GM12892 (cell line): ENCODE measurements at regions not wholly inside any gene's neighbourhood (a gene's known extent, or its start where the extent isn't known, plus 50 kb on each side); places are given as distances from the start of the nearest gene placed in this dataset.
A peak's percentile ranks its signal among the peaks of the same experiment; 100 is the strongest.

Experiments
- DNase-seq: peaks from one replicate; pipeline ENCODE4 v3.0.0; 2011; ENCODE audit not compliant: insufficient read length
- FAIRE-seq: peaks from 2 replicates; lab custom pipeline; 2011; peaks lifted over from hg19 to GRCh38; lab: Jason Lieb, UNC
- POLR2A ChIP-seq: IDR thresholded peaks from 2 replicates; pipeline ENCODE4 v1.6.1; 2011; ENCODE audit warnings: low read depth, low read length, control low read depth
- POLR2AphosphoS5 ChIP-seq: IDR thresholded peaks from 2 replicates; pipeline ENCODE4 v1.6.1; 2011; ENCODE audit warnings: low read depth, low read length, control low read depth
- TAF1 ChIP-seq: IDR thresholded peaks from 2 replicates; pipeline ENCODE4 v1.6.1; 2011; ENCODE audit warnings: low read depth, mild to moderate bottlenecking, control low read depth, low read length, borderline replicate concordance

DNA sequence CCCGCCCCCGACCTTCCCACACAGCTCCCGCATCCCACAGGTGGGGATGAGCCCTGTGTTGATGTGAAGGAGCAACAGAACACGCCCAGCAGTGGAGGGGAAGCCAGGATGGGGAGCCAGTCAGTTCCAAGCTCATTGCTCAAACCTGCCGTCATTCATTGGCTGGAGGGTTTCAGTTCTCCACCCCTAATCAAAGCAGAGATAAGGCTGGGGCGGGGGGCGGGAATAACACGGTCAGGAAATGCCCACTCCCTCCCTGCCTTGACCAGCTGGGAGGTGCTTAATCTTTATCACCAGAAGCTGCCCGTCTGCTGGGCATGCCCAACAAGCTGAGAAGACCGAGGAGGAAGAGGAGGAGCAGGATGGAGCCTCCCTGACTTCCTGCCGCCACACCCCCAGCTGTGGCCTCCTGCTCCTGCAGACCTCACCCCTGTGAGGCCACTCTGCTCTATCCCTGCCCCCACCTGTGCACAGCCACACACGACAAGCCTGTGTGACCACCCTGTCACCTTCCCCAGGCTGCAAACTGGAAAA, 265.1 kb downstream of the ZEB1 start:
- no peak for TF ChIP-seq TAF1
- TF ChIP-seq POLR2AphosphoS5: no peak
- TF ChIP-seq POLR2A: no peak
- DNase-seq: no peak
- no peak for FAIRE-seq

DNA sequence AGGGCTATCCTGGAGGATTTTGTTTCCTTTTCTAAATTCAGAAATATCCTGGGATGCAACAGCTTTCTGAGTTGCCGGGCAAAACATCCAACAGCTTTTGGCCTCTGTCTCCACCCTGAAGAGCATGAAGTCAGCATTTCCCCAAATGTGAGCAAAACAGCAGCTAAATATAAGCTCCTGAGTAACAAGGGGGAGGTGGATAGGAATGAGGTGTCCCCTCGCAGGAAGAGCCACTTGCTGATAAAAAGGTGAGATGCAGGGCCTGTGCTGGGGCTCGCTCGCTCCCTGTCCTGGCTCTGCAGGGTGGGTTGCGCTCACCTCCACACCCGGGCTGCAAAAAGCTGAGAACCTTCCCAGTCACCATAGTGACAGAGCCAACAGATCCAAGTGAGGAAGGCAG, 264.3 kb downstream of the ZEB1 start:
- FAIRE-seq (no peak), DNase-seq (no peak)
- no peak for TF ChIP-seq POLR2AphosphoS5
- no peak for TF ChIP-seq TAF1
- no peak for TF ChIP-seq POLR2A

DNA sequence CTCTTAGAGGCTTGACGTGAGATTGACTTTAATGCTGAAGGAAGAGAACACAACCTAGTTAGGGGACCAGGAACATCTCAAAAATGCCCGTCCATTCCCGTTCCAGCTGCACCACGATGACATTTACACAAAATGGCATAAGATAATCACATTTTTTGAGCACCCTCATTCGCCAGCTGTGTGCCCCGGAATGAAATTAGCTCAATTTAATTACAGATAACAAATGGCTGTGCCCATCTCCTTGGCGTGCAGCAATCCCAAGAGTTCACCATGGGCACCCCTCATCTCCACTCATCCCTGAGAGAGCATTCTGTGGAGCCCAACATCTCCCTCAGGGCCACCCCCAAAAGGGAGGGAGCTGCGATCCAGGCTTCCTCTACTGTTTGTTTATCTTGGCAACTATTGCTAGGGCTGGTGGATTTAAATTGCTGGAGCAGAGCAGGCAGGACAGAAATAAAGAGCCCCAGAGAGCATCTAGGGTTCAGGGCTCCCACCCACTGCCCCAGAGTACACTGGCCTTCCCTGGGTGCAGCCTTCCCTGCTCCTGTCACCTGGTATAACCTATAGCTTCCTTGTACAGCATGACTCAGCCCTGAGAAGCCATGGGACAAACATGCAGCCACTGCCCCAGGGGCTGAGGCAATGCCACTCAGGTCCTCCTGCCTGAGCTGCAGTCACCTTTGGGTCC, 263.5 kb downstream of the ZEB1 start:
- DNase-seq (no peak), FAIRE-seq (no peak)
- TF ChIP-seq POLR2A (no peak), POLR2AphosphoS5 (no peak), TAF1 (no peak)

DNA sequence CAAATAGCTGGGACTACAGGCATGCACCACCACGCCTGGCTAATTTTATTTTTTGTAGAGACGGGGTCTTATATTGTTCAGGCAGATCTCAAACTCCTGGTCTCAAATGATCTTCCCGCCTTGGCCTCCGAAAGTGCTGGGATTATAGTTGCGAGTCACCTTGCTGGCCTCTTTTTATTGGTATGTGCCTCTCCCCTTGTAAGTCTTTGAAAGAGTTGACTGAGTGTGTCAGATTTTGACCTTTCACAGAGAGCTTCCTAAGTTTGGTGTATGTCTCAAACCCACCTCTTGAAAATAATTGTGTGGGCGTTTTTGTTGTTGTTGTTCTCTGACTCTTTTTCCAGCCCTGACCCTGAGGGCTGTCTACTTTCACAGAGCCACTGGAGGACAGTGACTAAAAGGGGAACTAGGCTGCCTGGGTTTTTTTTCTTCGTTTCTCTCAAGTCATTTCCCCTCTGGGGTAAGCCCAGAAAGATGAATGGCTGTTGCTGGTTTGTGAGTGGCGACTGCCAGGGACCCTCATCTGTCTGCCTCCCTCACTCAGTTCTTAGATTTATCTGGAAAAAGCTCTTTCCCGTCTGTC, 262.8 kb downstream of the ZEB1 start:
- FAIRE-seq: peak; percentile 70

DNA sequence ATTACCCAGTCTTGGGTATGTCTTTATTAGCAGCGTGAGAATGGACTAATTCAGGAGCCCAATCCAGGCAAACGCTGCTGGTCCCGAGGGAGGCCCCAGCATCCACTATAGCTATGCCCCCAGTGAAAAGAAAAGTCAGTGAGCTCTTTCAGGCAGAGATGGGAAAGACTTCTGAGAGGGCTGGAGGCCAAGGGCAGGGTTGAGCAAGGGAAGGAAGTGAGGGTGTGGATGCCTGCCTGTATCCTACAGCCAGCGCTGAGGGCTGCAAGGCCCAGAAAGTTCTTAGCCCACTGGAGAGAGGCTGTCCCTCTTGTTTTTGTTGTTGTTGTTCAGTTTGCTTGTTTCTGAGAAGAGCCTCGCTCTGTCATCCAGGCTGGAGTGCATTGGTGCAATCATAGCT, 261.6 kb downstream of the ZEB1 start:
- DNase-seq (no peak), FAIRE-seq (no peak)
- TF ChIP-seq POLR2A: no peak
- no peak for TF ChIP-seq POLR2AphosphoS5
- no peak for TF ChIP-seq TAF1

More for the DNA sequence above, 262.8 kb downstream of the ZEB1 start:
- TF ChIP-seq POLR2A: no peak
- no peak for TF ChIP-seq TAF1
- TF ChIP-seq POLR2AphosphoS5: no peak
- DNase-seq: peak; percentile 40
